IMR-90 (cell line): ENCODE measurements at regions not wholly inside any gene's neighbourhood (a gene's known extent, or its start where the extent isn't known, plus 50 kb on each side); places are given as distances from the start of the nearest gene placed in this dataset.

Experiments used
- ATAC-seq: fragments of 200-7000 bp; cut with Tn5 transposase; 2 replicates; pipeline ENCODE4 v1.9.1; 2020; ENCODE audit warnings: low read depth, mild to moderate bottlenecking, moderate library complexity
- BruUV-seq: library from RNA; stranded (reverse); fragments of 400-500 nt; replicated peaks from 2 replicates; lab custom pipeline; 2021; lab: Mats Ljungman, UMichigan
- CTCF ChIA-PET: fragments of 300-600 bp; formaldehyde crosslinking; extraction: SDS; loops from one replicate; lab custom pipeline; 2021; ENCODE audit warnings: antibody characterized with exemption; lab: Yijun Ruan, JAX
- POLR2A ChIA-PET: fragments of 300-600 bp; sonication (Branson Sonifier 250); formaldehyde crosslinking; loops from one replicate; lab custom pipeline; 2022; ENCODE audit warnings: antibody characterized with exemption; ENCODE audit not compliant: unreplicated experiment; lab: Charles Lee
- DNase-seq: peaks from one replicate; pipeline ENCODE4 v3.0.0; 2013
- H2AFZ ChIP-seq: replicated peaks from 2 replicates; pipeline ENCODE3; 2013; ENCODE audit warnings: low read length, mild to moderate bottlenecking; ENCODE audit not compliant: poor library complexity
- H2AK5ac ChIP-seq: 2 replicates; pipeline ENCODE4 v1.6.1; 2013; ENCODE audit warnings: low read depth, low read length, inconsistent platforms
- H2AK9ac ChIP-seq: replicated peaks from 2 replicates; pipeline ENCODE3; 2013; ENCODE audit warnings: mild to moderate bottlenecking, low read depth, low read length, moderate library complexity; ENCODE audit not compliant: poor library complexity
- H2BK120ac ChIP-seq: 2 replicates; pipeline ENCODE4 v1.6.1; 2013; ENCODE audit warnings: low read depth, low read length, inconsistent platforms
- H2BK15ac ChIP-seq: 3 replicates; pipeline ENCODE4 v1.6.1; 2013; ENCODE audit warnings: low read depth, low read length, inconsistent platforms
- H2BK20ac ChIP-seq: 2 replicates; pipeline ENCODE4 v1.6.1; 2013; ENCODE audit warnings: low read depth, mild to moderate bottlenecking, inconsistent platforms, low read length, moderate library complexity
- H2BK5ac ChIP-seq: 2 replicates; pipeline ENCODE4 v1.6.1; 2013; ENCODE audit warnings: mild to moderate bottlenecking, low read depth, low read length, inconsistent platforms; ENCODE audit not compliant: poor library complexity, severe bottlenecking
- H3K14ac ChIP-seq: replicated peaks from 2 replicates; pipeline ENCODE4 v1.6.1; 2013; ENCODE audit warnings: low read depth, low read length, inconsistent platforms
- H3K18ac ChIP-seq: 2 replicates; pipeline ENCODE4 v1.6.1; 2013; ENCODE audit warnings: low read depth, low read length, control low read depth
- H3K23ac ChIP-seq: 2 replicates; pipeline ENCODE4 v1.6.1; 2013; ENCODE audit warnings: low read depth, low read length, inconsistent platforms
- H3K27ac ChIP-seq: 2 replicates; pipeline ENCODE4 v1.5.1; 2013; ENCODE audit warnings: mild to moderate bottlenecking, control low read depth, low read length; ENCODE audit not compliant: insufficient read depth
- H3K27me3 ChIP-seq: 2 replicates; pipeline ENCODE4 v1.6.1; 2013; ENCODE audit warnings: low read length; ENCODE audit not compliant: control insufficient read depth, insufficient read depth
- H3K36me3 ChIP-seq: 2 replicates; pipeline ENCODE4 v1.6.1; 2013; ENCODE audit warnings: low read length, mixed read lengths; ENCODE audit not compliant: control insufficient read depth, insufficient read depth
- H3K4ac ChIP-seq: 2 replicates; pipeline ENCODE4 v1.6.1; 2013; ENCODE audit warnings: low read depth, low read length, inconsistent platforms
- H3K4me1 ChIP-seq: 2 replicates; pipeline ENCODE4 v1.6.1; 2013; ENCODE audit warnings: low read length, mixed read lengths; ENCODE audit not compliant: control insufficient read depth, insufficient read depth
- H3K4me2 ChIP-seq: 2 replicates; pipeline ENCODE4 v1.6.1; 2013; ENCODE audit warnings: low read depth, mild to moderate bottlenecking, control low read depth, low read length, moderate library complexity
- H3K4me3 ChIP-seq: 2 replicates; pipeline ENCODE4 v1.5.1; 2013; ENCODE audit warnings: low read depth, mild to moderate bottlenecking, control low read depth, low read length, moderate library complexity; ENCODE audit not compliant: insufficient read depth
- H3K56ac ChIP-seq: 2 replicates; pipeline ENCODE4 v1.6.1; 2013; ENCODE audit warnings: low read length, inconsistent platforms; ENCODE audit not compliant: insufficient read depth; ENCODE audit errors: extremely low read depth
- H3K79me1 ChIP-seq, 2 experiments: 2 replicates each; pipeline ENCODE4 v1.6.1; 2013; ENCODE audit warnings: low read length in 2 of 2, inconsistent platforms in 1 of 2, low read depth in 1 of 2
- H3K9ac ChIP-seq: 2 replicates; pipeline ENCODE4 v1.6.1; 2013; ENCODE audit warnings: low read depth, low read length, control low read depth
- H3K9me1 ChIP-seq: 2 replicates; pipeline ENCODE4 v1.6.1; 2013; ENCODE audit warnings: low read length, inconsistent platforms; ENCODE audit not compliant: insufficient read depth
- H3K9me3 ChIP-seq: 2 replicates; pipeline ENCODE4 v1.6.1; 2013; ENCODE audit warnings: low read length; ENCODE audit not compliant: control insufficient read depth, insufficient read depth
- H4K20me1 ChIP-seq: 2 replicates; pipeline ENCODE4 v1.6.1; 2013; ENCODE audit warnings: low read length, inconsistent platforms; ENCODE audit not compliant: insufficient read depth
- H4K5ac ChIP-seq: 2 replicates; pipeline ENCODE4 v1.6.1; 2013; ENCODE audit warnings: mild to moderate bottlenecking, low read depth, low read length, control low read depth
- H4K8ac ChIP-seq, 2 experiments: 2 replicates each; pipeline ENCODE4 v1.6.1; 2013; ENCODE audit warnings: low read depth in 2 of 2, low read length in 2 of 2, control low read depth in 1 of 2, inconsistent platforms in 1 of 2
- H4K91ac ChIP-seq: 2 replicates; pipeline ENCODE4 v1.6.1; 2013; ENCODE audit warnings: low read depth, low read length, inconsistent platforms; ENCODE audit not compliant: insufficient read depth
- BHLHE40 ChIP-seq: fragments of 150-350 bp; IDR thresholded peaks from 2 replicates; pipeline ENCODE4 v1.6.1; 2016; ENCODE audit warnings: mild to moderate bottlenecking, low read depth, low read length
- CHD1 ChIP-seq: IDR thresholded peaks from 2 replicates; pipeline ENCODE4 v1.6.1; 2012; ENCODE audit warnings: low read depth, low read length, improper control_type of control experiment
- FOS ChIP-seq: fragments of 150-350 bp; IDR thresholded peaks from 2 replicates; pipeline ENCODE4 v1.6.1; 2016; ENCODE audit warnings: low read depth, low read length
- MAFK ChIP-seq: IDR thresholded peaks from 2 replicates; pipeline ENCODE4 v1.6.1; 2012; ENCODE audit warnings: low read depth, low read length, improper control_type of control experiment
- MAZ ChIP-seq: IDR thresholded peaks from 2 replicates; pipeline ENCODE4 v1.6.1; 2012; ENCODE audit warnings: low read depth, mild to moderate bottlenecking, low read length, improper control_type of control experiment, moderate library complexity, borderline replicate concordance
- MXI1 ChIP-seq: IDR thresholded peaks from 2 replicates; pipeline ENCODE4 v1.6.1; 2012; ENCODE audit warnings: low read depth, mild to moderate bottlenecking, low read length, moderate library complexity, borderline replicate concordance
- NFE2L2 ChIP-seq: fragments of 150-350 bp; IDR thresholded peaks from 2 replicates; pipeline ENCODE4 v1.6.1; 2016; ENCODE audit warnings: low read depth, mild to moderate bottlenecking, low read length
- POLR2A ChIP-seq: IDR thresholded peaks from 2 replicates; pipeline ENCODE4 v1.6.1; 2012; ENCODE audit warnings: mild to moderate bottlenecking, low read depth, low read length
- RAD21 ChIP-seq: IDR thresholded peaks from 2 replicates; pipeline ENCODE4 v1.6.1; 2012; ENCODE audit warnings: low read length, improper control_type of control experiment
- SMC3 ChIP-seq: fragments of 150-350 bp; IDR thresholded peaks from 2 replicates; pipeline ENCODE4 v1.6.1; 2016; ENCODE audit warnings: low read depth, mild to moderate bottlenecking, antibody characterized with exemption, low read length, moderate library complexity
- WGBS, 2 experiments: methylation state at CpG; one replicate each; pipeline versions ENCODE4 v1.1.5 to v1.1.7; 2013; ENCODE audit warnings: missing lambda C conversion rate in 2 of 2; ENCODE audit not compliant: insufficient read length in 1 of 2; ENCODE audit errors: extremely low coverage in 2 of 2; 5-methylcytosine and 5-hydroxymethylcytosine counted together
- dilution Hi-C: fragments of 300-500 bp; cut with HindIII; formaldehyde crosslinking; loops from one replicate; pipeline ENCODE4 v1.14.3; 2018; ENCODE audit warnings: low sequenced_read_pairs; ENCODE audit not compliant: unreplicated experiment
- in situ Hi-C: fragments of 300-500 bp; cut with MboI; formaldehyde crosslinking; loops from 3 replicates; pipeline ENCODE4 v1.14.3; 2019; ENCODE audit warnings: low sequenced_read_pairs, inconsistent platforms, mixed read lengths
- intact Hi-C: fragments of 100-400 bp; cut with micrococcal nuclease; formaldehyde crosslinking; loops from 2 replicates; pipeline ENCODE4 v1.10.0; 2022
- TF ChIP-seq, protein P1 (sequence below): fragments of 150-350 bp; IDR thresholded peaks from 2 replicates; pipeline ENCODE4 v1.6.1; 2016; ENCODE audit warnings: low read depth, mild to moderate bottlenecking, low read length, moderate library complexity, borderline replicate concordance
- TF ChIP-seq, protein P2 (sequence below): fragments of 150-350 bp; IDR thresholded peaks from 2 replicates; pipeline ENCODE4 v1.6.1; 2017; ENCODE audit warnings: mild to moderate bottlenecking, antibody characterized with exemption, low read length, low read depth

GRCh38 chr2:6448893-6449292 is 416.8 kb downstream of the CMPK2 start:
- H4K20me1 ChIP-seq, result no peaks in the 10 kb centered on the region
- intact Hi-C loops (no loop called here), dilution Hi-C loops (no loop called here), in situ Hi-C loops (no loop called here)
- ChIA-PET CTCF (no interaction called here), POLR2A (no interaction called here)
- H4K5ac ChIP-seq, result no peak overlapping the region
- no peak overlapping the region for H2BK5ac ChIP-seq
- H3K14ac ChIP-seq, result no peak overlapping the region
- no peak overlapping the region for H3K4ac ChIP-seq
- no peaks in the 10 kb centered on the region for H3K79me1 ChIP-seq
- no peak overlapping the region for H4K91ac ChIP-seq
- TF ChIP-seq FOS, result no peak
- no peak for TF ChIP-seq NFE2L2
- TF ChIP-seq, protein P1, sequence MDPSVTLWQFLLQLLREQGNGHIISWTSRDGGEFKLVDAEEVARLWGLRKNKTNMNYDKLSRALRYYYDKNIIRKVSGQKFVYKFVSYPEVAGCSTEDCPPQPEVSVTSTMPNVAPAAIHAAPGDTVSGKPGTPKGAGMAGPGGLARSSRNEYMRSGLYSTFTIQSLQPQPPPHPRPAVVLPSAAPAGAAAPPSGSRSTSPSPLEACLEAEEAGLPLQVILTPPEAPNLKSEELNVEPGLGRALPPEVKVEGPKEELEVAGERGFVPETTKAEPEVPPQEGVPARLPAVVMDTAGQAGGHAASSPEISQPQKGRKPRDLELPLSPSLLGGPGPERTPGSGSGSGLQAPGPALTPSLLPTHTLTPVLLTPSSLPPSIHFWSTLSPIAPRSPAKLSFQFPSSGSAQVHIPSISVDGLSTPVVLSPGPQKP, result no peak
- TF ChIP-seq MXI1, result no peak
- no peak for TF ChIP-seq CHD1
- TF ChIP-seq MAZ, result no peak
- TF ChIP-seq SMC3, result no peak
- no peak for TF ChIP-seq POLR2A
- TF ChIP-seq, protein P2, sequence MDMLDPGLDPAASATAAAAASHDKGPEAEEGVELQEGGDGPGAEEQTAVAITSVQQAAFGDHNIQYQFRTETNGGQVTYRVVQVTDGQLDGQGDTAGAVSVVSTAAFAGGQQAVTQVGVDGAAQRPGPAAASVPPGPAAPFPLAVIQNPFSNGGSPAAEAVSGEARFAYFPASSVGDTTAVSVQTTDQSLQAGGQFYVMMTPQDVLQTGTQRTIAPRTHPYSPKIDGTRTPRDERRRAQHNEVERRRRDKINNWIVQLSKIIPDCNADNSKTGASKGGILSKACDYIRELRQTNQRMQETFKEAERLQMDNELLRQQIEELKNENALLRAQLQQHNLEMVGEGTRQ, result no peak
- TF ChIP-seq BHLHE40, result no peak
- no peak for TF ChIP-seq MAFK
- no peak for TF ChIP-seq RAD21
- no peak overlapping the region for H2AK5ac ChIP-seq
- H2BK15ac ChIP-seq, result no peak overlapping the region
- DNase-seq (no peak), ATAC-seq (no peak)
- H3K9ac ChIP-seq, result no peak overlapping the region
- no TSS peak for BruUV-seq
- H3K4me2 ChIP-seq, result no peak overlapping the region
- H2BK20ac ChIP-seq, result no peak overlapping the region
- no peak overlapping the region for H4K8ac ChIP-seq
- no peak overlapping the region; the same call in 1 of the 2 replicates for H3K23ac ChIP-seq
- H3K9me3 ChIP-seq, result no peaks in the 10 kb centered on the region
- no peak overlapping the region for H2AFZ ChIP-seq
- no peak overlapping the region for H2BK120ac ChIP-seq
- H3K18ac ChIP-seq, result no peak overlapping the region
- WGBS, 2 experiments, result no CpG with 5 or more reads among the region's 7 CpGs
- no peak overlapping the region for H3K4me3 ChIP-seq
- no peak overlapping the region for H3K56ac ChIP-seq
- no peaks in the 10 kb centered on the region for H3K9me1 ChIP-seq
- H3K4me1 ChIP-seq, result no peaks in the 10 kb centered on the region
- no peak overlapping the region for H2AK9ac ChIP-seq
- no peaks in the 10 kb centered on the region for H3K36me3 ChIP-seq
- no peaks in the 10 kb centered on the region for H3K27me3 ChIP-seq
- H3K27ac ChIP-seq, result no peak overlapping the region
